ENCODE measurements at regions not wholly inside any gene's neighbourhood (a gene's known extent, or its start where the extent isn't known, plus 50 kb on each side); places are given as distances from the start of the nearest gene placed in this dataset.

DNA sequence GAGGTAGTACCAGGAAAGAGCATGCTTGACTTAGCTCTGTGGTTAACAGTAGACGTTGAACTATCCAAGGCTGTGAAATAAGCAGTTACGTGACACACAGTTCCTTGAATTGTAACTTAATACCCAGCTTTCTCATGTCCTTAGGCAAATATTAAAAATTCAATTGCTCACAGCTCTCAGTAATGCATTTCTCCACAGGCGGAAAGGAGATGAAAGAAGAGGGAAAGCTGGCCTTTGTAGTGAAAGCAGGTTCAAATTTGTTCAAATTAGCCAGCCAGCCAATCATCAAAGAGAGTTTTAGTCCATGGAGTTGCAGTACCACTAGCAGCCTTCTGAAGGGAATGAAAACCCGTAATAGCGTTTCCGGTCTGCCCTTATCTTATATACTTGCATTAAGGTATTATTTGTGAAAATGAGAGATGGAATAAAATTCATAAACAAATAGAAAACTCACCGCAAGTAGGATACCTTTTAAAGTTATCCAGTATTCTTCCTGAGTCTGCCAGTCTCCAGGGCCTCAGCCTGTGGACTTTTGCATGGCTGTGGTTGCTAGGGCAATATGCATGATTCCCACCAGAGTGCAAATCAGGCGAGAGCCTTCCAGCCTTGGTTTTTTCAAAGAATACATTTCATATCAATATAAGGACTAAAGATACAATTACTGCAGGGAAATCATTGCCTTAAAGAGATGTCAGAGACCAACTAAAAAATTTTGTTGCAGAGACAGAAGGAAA lies 795.5 kb downstream of the TNS3 start:
- peak; percentile 2 for DNase-seq
- H3K9me3 ChIP-seq (ENCODE audit: low read depth): no peaks in the 10 kb centered on the region
- no peaks in the 10 kb centered on the region for H3F3A ChIP-seq (ENCODE audit: insufficient read depth)
- no peaks in the 10 kb centered on the region for H3K27me3 ChIP-seq (replicated peaks; ENCODE audit: insufficient read depth)
- no peaks in the 10 kb centered on the region for H3K9me2 ChIP-seq (ENCODE audit: insufficient read depth)
- no peak overlapping the region for H2AFZ ChIP-seq
- in situ Hi-C loops (cut with MboI): no loop called here
- H3K27ac ChIP-seq: no peak overlapping the region
- H3K4me2 ChIP-seq (ENCODE audit: unreplicated experiment): no peak overlapping the region
- H3K4me1 ChIP-seq (ENCODE audit: insufficient read depth): peaks cover 13% of the 10 kb centered on the region
- no peaks in the 10 kb centered on the region for H3K36me3 ChIP-seq (ENCODE audit: low read depth)
- WGBS, 2 experiments (ENCODE audit: low coverage in 1 of 2, low lambda C conversion rate in 2 of 2, missing lambda C conversion rate in 2 of 2): 87 to 89% methylated on average over 8 of the region's 8 CpGs
- H4K20me1 ChIP-seq (ENCODE audit: insufficient read depth): no peaks in the 10 kb centered on the region
- TF ChIP-seq EZH2 (IDR thresholded peaks at IDR 0.05; ENCODE audit: insufficient read depth, poor library complexity, severe bottlenecking): no peak
- no peak for TF ChIP-seq EZH2phosphoT487 (IDR thresholded peaks at IDR 0.05; ENCODE audit: insufficient read depth, low read depth)
- H3K79me2 ChIP-seq (ENCODE audit: insufficient read depth): no peaks in the 10 kb centered on the region
- no peak overlapping the region for H3K9ac ChIP-seq
- no peak overlapping the region for H3K4me3 ChIP-seq

DNA sequence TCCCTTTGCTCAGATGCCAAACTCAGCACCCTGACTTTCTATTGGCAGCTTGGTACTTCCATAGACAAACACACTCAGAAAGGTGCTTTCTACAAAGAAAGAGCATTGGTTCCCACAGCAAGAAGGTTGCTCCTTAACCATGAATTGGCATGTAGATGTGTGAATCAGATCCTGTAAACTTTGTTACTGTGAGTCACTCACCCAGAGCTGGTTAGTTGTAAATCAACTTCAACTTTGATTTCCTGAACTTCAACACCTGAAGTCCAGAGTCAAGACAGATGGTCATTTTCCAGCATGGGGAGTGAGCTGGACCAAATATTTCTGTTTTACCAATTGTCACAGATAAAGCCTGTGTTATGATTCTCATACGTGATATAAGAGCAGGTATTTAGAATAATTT lies 797.2 kb downstream of the TNS3 start:
- Histone ChIP-seq H3K9ac (no peak overlapping the region), H2AFZ (no peak overlapping the region), H3K9me3 (ENCODE audit: low read depth) (no peaks in the 10 kb centered on the region), H3K27ac (no peak overlapping the region), H3K27me3 (replicated peaks; ENCODE audit: insufficient read depth) (no peaks in the 10 kb centered on the region), H3K4me1 (ENCODE audit: insufficient read depth) (peaks cover 13% of the 10 kb centered on the region), H3F3A (ENCODE audit: insufficient read depth) (no peaks in the 10 kb centered on the region), H3K4me2 (ENCODE audit: unreplicated experiment) (peak overlapping the region; percentile 21), H4K20me1 (ENCODE audit: insufficient read depth) (no peaks in the 10 kb centered on the region), H3K36me3 (ENCODE audit: low read depth) (no peaks in the 10 kb centered on the region), H3K79me2 (ENCODE audit: insufficient read depth) (no peaks in the 10 kb centered on the region), H3K9me2 (ENCODE audit: insufficient read depth) (no peaks in the 10 kb centered on the region), H3K4me3 (no peak overlapping the region)
- no peak for TF ChIP-seq EZH2phosphoT487 (IDR thresholded peaks at IDR 0.05; ENCODE audit: insufficient read depth, low read depth)
- no peak for TF ChIP-seq EZH2 (IDR thresholded peaks at IDR 0.05; ENCODE audit: insufficient read depth, poor library complexity, severe bottlenecking)
- DNase-seq: peak; percentile 67
- WGBS, 2 experiments (ENCODE audit: low coverage in 1 of 2, low lambda C conversion rate in 2 of 2, missing lambda C conversion rate in 2 of 2): 86 to 93% methylated on average over 1 of the region's 1 CpG
- in situ Hi-C loops (cut with MboI): no loop called here

DNA sequence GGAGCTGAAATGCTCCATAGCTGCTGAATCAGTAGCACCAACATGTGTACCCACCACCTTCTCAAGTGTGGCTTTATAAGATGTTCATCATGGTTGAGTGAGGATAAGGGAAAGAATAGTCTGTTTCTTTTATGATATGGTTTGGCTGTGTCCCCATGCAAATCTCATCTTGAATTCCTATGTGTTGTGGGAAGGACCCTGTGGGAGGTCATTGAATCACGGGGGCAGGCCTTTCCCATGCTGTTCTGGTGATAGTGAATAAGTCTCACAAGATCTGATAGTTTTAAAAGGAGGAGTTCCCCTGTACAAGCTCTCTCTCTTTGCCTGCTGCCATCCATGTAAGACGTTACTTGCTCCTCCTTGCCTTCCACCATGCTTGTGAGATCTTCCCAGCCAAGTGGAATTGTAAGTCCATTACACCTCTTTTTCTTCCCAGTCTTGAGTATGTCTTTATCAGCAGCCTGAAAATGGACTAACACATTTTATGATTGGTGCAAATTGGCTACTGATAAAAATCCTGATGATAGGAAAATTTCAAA lies 799.9 kb downstream of the TNS3 start:
- DNase-seq: no peak
- no peak overlapping the region for H3K4me2 ChIP-seq (ENCODE audit: unreplicated experiment)
- no peaks in the 10 kb centered on the region for H3K79me2 ChIP-seq (ENCODE audit: insufficient read depth)
- no peak overlapping the region for H3K27ac ChIP-seq
- H3F3A ChIP-seq (ENCODE audit: insufficient read depth): no peaks in the 10 kb centered on the region
- H2AFZ ChIP-seq: no peak overlapping the region
- H3K9ac ChIP-seq: no peak overlapping the region
- in situ Hi-C loops (cut with MboI): no loop called here
- WGBS, 2 experiments (ENCODE audit: low coverage in 1 of 2, low lambda C conversion rate in 2 of 2, missing lambda C conversion rate in 2 of 2): 73 to 93% methylated on average over 2 of the region's 2 CpGs
- TF ChIP-seq EZH2 (IDR thresholded peaks at IDR 0.05; ENCODE audit: insufficient read depth, poor library complexity, severe bottlenecking) (no peak), EZH2phosphoT487 (IDR thresholded peaks at IDR 0.05; ENCODE audit: insufficient read depth, low read depth) (no peak)
- H3K9me3 ChIP-seq (ENCODE audit: low read depth): no peaks in the 10 kb centered on the region
- no peak overlapping the region for H3K4me3 ChIP-seq
- H3K36me3 ChIP-seq (ENCODE audit: low read depth): no peaks in the 10 kb centered on the region
- no peaks in the 10 kb centered on the region for H4K20me1 ChIP-seq (ENCODE audit: insufficient read depth)
- no peaks in the 10 kb centered on the region for H3K9me2 ChIP-seq (ENCODE audit: insufficient read depth)
- peaks cover 13% of the 10 kb centered on the region for H3K4me1 ChIP-seq (ENCODE audit: insufficient read depth)
- no peaks in the 10 kb centered on the region for H3K27me3 ChIP-seq (replicated peaks; ENCODE audit: insufficient read depth)

DNA sequence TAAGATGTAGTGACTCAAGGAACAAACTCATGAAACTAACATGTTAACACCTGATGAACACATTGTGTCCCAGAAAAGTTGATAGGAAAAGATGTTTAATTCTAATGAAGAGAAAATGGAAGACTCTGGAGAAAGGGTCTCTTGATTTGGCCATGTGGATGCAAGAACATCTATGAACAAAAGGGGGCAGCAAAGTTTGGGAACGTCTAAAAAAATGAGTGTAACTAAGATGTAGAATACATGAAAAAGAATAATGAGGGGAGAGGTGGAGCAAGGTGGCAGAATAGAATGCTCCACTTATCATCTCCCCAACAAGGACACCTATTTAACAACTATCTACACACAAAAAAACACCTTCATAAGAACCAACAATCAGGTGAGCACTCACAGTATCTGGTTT lies 805.1 kb downstream of the TNS3 start:
- no peaks in the 10 kb centered on the region for H3K27me3 ChIP-seq (replicated peaks; ENCODE audit: insufficient read depth)
- TF ChIP-seq EZH2phosphoT487 (IDR thresholded peaks at IDR 0.05; ENCODE audit: insufficient read depth, low read depth): no peak
- no peak for TF ChIP-seq EZH2 (IDR thresholded peaks at IDR 0.05; ENCODE audit: insufficient read depth, poor library complexity, severe bottlenecking)
- no peaks in the 10 kb centered on the region for H4K20me1 ChIP-seq (ENCODE audit: insufficient read depth)
- 7 to 20% methylated on average over 1 of the region's 1 CpG for WGBS, 2 experiments (ENCODE audit: low coverage in 1 of 2, low lambda C conversion rate in 2 of 2, missing lambda C conversion rate in 2 of 2)
- H3K79me2 ChIP-seq (ENCODE audit: insufficient read depth): no peaks in the 10 kb centered on the region
- in situ Hi-C loops (cut with MboI): no loop called here
- H3K4me3 ChIP-seq: no peak overlapping the region
- DNase-seq: peak; percentile 46
- no peak overlapping the region for H3K9ac ChIP-seq
- H3K9me3 ChIP-seq (ENCODE audit: low read depth): no peaks in the 10 kb centered on the region
- H3F3A ChIP-seq (ENCODE audit: insufficient read depth): peaks cover 12% of the 10 kb centered on the region
- no peak overlapping the region for H3K4me2 ChIP-seq (ENCODE audit: unreplicated experiment)
- H3K4me1 ChIP-seq (ENCODE audit: insufficient read depth): peaks cover 22% of the 10 kb centered on the region
- H3K36me3 ChIP-seq (ENCODE audit: low read depth): no peaks in the 10 kb centered on the region
- H3K9me2 ChIP-seq (ENCODE audit: insufficient read depth): no peaks in the 10 kb centered on the region
- H2AFZ ChIP-seq: 0 out of 2 replicates have a peak overlapping the region, but pooled peaks have one; percentile 35
- H3K27ac ChIP-seq: no peak overlapping the region

Data from GM23248 (cell line).